ENCODE measurements at regions not wholly inside any gene's neighbourhood (a gene's known extent, or its start where the extent isn't known, plus 50 kb on each side); places are given as distances from the start of the nearest gene placed in this dataset.

DNA sequence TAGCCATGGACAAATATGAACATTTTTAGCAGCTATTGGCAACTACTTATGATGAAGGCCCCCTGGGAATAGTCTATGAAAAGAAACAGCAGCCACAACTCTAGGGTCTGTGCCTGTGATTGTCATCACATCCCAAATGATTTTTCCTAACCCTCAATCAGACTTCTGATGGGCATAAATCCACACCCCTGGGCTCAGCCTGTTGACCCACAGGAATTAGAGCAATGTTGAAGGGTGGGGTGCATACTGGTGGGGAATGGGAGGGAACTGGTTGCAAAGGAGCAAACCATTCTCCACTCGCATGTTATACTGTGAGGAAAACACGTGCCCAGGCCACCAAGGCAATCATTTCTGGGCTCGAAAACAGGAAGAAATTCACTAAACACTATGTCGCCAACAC is 106.5 kb upstream of the CTNNB1 start:
- CTCF ChIA-PET, result no interaction called here
- ATAC-seq (ENCODE audit: low read depth) (no peak), DNase-seq (no peak)
- H3K27me3 Mint-ChIP-seq, result peaks cover 3% of the 10 kb centered on the region
- TF ChIP-seq, protein P1, sequence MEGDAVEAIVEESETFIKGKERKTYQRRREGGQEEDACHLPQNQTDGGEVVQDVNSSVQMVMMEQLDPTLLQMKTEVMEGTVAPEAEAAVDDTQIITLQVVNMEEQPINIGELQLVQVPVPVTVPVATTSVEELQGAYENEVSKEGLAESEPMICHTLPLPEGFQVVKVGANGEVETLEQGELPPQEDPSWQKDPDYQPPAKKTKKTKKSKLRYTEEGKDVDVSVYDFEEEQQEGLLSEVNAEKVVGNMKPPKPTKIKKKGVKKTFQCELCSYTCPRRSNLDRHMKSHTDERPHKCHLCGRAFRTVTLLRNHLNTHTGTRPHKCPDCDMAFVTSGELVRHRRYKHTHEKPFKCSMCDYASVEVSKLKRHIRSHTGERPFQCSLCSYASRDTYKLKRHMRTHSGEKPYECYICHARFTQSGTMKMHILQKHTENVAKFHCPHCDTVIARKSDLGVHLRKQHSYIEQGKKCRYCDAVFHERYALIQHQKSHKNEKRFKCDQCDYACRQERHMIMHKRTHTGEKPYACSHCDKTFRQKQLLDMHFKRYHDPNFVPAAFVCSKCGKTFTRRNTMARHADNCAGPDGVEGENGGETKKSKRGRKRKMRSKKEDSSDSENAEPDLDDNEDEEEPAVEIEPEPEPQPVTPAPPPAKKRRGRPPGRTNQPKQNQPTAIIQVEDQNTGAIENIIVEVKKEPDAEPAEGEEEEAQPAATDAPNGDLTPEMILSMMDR (IDR thresholded peaks at IDR 0.05), result no peak
- H3K27ac Mint-ChIP-seq, result no peak overlapping the region
- H3K4me1 Mint-ChIP-seq, result no peaks in the 10 kb centered on the region
- intact Hi-C loops (cut with micrococcal nuclease), result no loop called here
- no peak overlapping the region for H3K4me3 Mint-ChIP-seq
- POLR2A ChIA-PET, result no interaction called here
- H3K9me3 Mint-ChIP-seq, result no peaks in the 10 kb centered on the region
- no peaks in the 10 kb centered on the region for H3K36me3 Mint-ChIP-seq (ENCODE audit: low read depth)

- Mint-ChIP-seq H3K9me3 (no peaks in the 10 kb centered on the region), H3K27me3 (peaks cover under 1% of the 10 kb centered on the region), H3K4me3 (no peak overlapping the region), H3K27ac (no peak overlapping the region), H3K4me1 (no peaks in the 10 kb centered on the region), H3K36me3 (ENCODE audit: low read depth) (no peaks in the 10 kb centered on the region)
- POLR2A ChIA-PET, result no interaction called here
- CTCF ChIA-PET, result no interaction called here
- TF ChIP-seq, protein P1 (IDR thresholded peaks at IDR 0.05), result no peak
- intact Hi-C loops (cut with micrococcal nuclease), result no loop called here
- DNase-seq (no peak), ATAC-seq (ENCODE audit: low read depth) (no peak)
These were observed 105.8 kb upstream of the CTNNB1 start for GRCh38 chr3:41093476-41093875.

- intact Hi-C loops (cut with micrococcal nuclease), result no loop called here
- H3K36me3 Mint-ChIP-seq (ENCODE audit: low read depth), result no peaks in the 10 kb centered on the region
- ChIA-PET CTCF (no interaction called here), POLR2A (no interaction called here)
- H3K4me1 Mint-ChIP-seq, result no peaks in the 10 kb centered on the region
- H3K9me3 Mint-ChIP-seq, result no peaks in the 10 kb centered on the region
- TF ChIP-seq, protein P1 (IDR thresholded peaks at IDR 0.05), result no peak
- no peak overlapping the region for H3K4me3 Mint-ChIP-seq
- DNase-seq (no peak), ATAC-seq (ENCODE audit: low read depth) (no peak)
- no peak overlapping the region for H3K27ac Mint-ChIP-seq
- H3K27me3 Mint-ChIP-seq, result no peaks in the 10 kb centered on the region
These were observed 105.0 kb upstream of the CTNNB1 start for GRCh38 chr3:41094351-41094750.

DNA sequence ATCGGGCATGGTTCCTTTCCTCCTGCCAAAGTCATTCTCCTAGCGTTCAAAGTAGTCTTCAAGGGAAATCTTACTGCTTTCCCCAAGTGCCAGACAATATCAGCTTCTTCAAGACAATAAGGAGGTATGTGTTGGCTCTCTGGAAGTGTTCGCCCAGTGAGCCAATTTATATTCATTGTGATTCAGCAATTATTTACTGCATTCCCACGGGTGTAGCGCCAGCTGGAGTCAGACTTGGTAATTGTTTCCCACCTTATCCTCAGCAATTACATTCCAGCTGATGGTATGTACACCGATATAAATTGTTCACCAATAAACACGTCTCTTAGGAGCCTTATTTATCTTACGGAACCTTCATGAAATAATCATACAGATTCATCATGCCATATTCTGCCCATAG is 103.6 kb upstream of the CTNNB1 start:
- no peak overlapping the region for H3K4me3 Mint-ChIP-seq
- no peak for DNase-seq
- ChIA-PET POLR2A (no interaction called here), CTCF (no interaction called here)
- no peaks in the 10 kb centered on the region for H3K27me3 Mint-ChIP-seq
- no peaks in the 10 kb centered on the region for H3K36me3 Mint-ChIP-seq (ENCODE audit: low read depth)
- no peak overlapping the region for H3K27ac Mint-ChIP-seq
- H3K9me3 Mint-ChIP-seq, result no peaks in the 10 kb centered on the region
- intact Hi-C loops (cut with micrococcal nuclease), result no loop called here
- TF ChIP-seq, protein P1 (IDR thresholded peaks at IDR 0.05), result no peak
- H3K4me1 Mint-ChIP-seq, result no peaks in the 10 kb centered on the region
- no peak for ATAC-seq (ENCODE audit: low read depth)

DNA sequence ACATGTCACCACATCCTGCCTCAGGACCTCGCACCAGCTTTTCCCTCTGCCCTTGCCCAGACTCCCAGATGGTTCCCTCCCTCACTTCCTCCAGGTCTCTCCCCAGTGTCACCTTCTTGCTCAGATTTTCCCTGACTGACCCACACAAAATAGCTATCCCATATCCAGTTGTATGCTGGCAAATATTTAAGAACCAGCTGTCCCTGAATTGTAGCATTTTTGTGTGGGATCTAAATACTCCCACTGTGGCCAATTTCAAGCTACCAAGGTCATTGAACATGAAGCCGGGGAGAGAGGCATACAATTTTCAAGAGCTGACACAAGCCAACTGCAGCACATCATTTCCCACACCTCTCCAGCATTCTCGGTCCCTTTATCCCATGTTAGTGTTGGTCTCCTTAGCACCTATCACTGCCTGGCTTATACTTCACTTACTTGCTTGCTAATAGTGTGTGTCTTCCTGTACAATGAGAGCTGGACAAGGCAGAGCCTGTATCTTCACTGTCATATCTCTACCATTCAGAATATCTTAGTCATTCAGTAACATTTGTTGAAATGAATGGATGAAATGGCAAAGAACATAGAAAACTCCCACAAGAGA is 101.3 kb upstream of the CTNNB1 start:
- ChIA-PET CTCF (no interaction called here), POLR2A (no interaction called here)
- Mint-ChIP-seq H3K4me3 (no peak overlapping the region), H3K9me3 (no peaks in the 10 kb centered on the region), H3K27me3 (no peaks in the 10 kb centered on the region), H3K36me3 (ENCODE audit: low read depth) (no peaks in the 10 kb centered on the region), H3K4me1 (no peaks in the 10 kb centered on the region), H3K27ac (no peak overlapping the region)
- ATAC-seq (ENCODE audit: low read depth) (no peak), DNase-seq (no peak)
- intact Hi-C loops (cut with micrococcal nuclease), result no loop called here
- TF ChIP-seq, protein P1 (IDR thresholded peaks at IDR 0.05), result no peak
